GM10248 (cell line): ENCODE measurements at regions not wholly inside any gene's neighbourhood (a gene's known extent, or its start where the extent isn't known, plus 50 kb on each side); places are given as distances from the start of the nearest gene placed in this dataset.

Experiments
- CTCF ChIA-PET: fragments of 300-600 bp; sonication (Branson Sonifier 250); formaldehyde crosslinking; extraction: SDS; loops from one replicate; lab custom pipeline; 2021; ENCODE audit warnings: antibody characterized with exemption; lab: Yijun Ruan, JAX
- POLR2A ChIA-PET: fragments of 350-650 bp; sonication (Branson Sonifier 250); formaldehyde crosslinking; extraction: SDS; loops from one replicate; lab custom pipeline; 2020; ENCODE audit warnings: antibody characterized with exemption; lab: Yijun Ruan, JAX
- DNase-seq: peaks from one replicate; pipeline ENCODE4 v3.0.0; 2012; ENCODE audit errors: extremely low spot score
- CTCF ChIP-seq: IDR thresholded peaks from 2 replicates; pipeline ENCODE4 v1.5.1; 2012; ENCODE audit warnings: mild to moderate bottlenecking, low read depth; ENCODE audit errors: extremely low read depth, missing control alignments, control extremely low read depth

GRCh38 chr3:159624616-159625015 is 364.0 kb upstream of the IL12A start:
- DNase-seq: no peak
- POLR2A ChIA-PET: no interaction called here
- CTCF ChIA-PET: no interaction called here
- no peak for TF ChIP-seq CTCF

DNA sequence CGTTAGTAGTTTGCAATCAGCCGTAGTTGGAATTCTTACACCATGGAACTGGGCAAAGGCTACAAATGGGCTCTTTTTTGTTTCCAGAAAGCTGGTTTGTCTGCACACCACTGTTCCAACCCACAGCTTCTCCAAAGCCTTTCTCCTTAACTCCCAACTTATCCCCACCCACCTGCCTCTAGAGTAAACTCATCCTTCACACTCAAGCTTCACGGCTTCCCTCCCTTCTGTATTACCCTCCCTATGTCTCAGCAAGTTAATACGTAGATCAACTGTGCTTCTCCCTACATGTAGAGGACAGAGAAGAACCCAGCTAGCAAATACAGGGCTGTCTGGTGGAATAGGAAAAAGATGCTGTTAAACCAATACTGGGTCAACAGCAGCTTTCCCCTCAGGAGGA is 363.0 kb upstream of the IL12A start:
- no peak for TF ChIP-seq CTCF
- CTCF ChIA-PET: no interaction called here
- POLR2A ChIA-PET: no interaction called here
- DNase-seq: no peak

- CTCF ChIA-PET: interaction anchor here (1.5 to 1.6 kb wide), 2 partner anchors 11 to 20 kb away, joined by 3 to 4 read pairs; no protein-coding TSS in a partner anchor
- no peak for TF ChIP-seq CTCF
- POLR2A ChIA-PET: no interaction called here
These were observed 362.0 kb upstream of the IL12A start for GRCh38 chr3:159626598-159626997.

DNA sequence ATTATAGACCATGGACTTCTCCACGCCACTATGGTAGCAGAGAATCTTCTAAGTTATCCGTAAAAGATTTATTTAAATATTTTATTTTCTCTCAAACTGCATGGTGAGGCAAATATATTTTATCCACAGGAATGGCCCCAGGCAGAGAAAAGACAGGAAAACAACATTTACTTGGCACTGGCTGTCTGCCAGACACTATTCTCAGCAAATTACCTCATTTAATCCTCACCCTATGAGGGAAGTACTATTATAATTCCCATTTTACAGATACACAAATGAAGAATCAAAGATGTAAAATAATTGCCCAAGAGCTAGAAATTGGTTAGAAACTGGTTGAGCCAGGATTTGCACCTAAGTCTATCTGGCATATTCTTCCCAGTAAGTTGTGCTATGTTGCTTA is 361.4 kb upstream of the IL12A start:
- DNase-seq: no peak
- no peak for TF ChIP-seq CTCF
- ChIA-PET CTCF (interaction anchor here (1.5 to 1.6 kb wide), 2 partner anchors 11 to 19 kb away, joined by 3 to 4 read pairs; no protein-coding TSS in a partner anchor), POLR2A (no interaction called here)

More at GRCh38 chr3:159626598-159626997, 362.0 kb upstream of the IL12A start:
- no peak for DNase-seq

DNA sequence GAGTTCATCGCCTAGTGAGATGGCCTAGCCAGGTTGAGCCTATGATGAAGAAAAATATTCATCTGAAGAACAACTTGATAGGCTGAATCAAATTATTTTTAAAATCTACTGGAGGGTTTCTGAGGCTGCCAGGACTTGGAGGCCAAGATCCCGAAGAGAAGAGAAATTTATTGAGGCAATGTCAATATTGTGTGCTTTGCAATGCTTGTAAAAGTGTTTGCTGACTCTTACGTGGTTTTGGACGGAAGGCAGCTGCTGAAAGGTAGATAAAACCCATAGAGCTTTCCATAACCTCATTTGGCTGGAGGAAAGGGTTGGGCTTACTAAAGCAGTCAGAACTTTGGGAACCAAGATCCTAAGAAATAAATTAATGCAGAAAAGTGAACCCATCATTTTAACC is 361.0 kb upstream of the IL12A start:
- ChIA-PET POLR2A (no interaction called here), CTCF (interaction anchor here (1.2 to 1.6 kb wide), 3 partner anchors 9 to 19 kb away, joined by 3 to 4 read pairs (median 3); no protein-coding TSS in a partner anchor)
- no peak for TF ChIP-seq CTCF
- no peak for DNase-seq

DNA sequence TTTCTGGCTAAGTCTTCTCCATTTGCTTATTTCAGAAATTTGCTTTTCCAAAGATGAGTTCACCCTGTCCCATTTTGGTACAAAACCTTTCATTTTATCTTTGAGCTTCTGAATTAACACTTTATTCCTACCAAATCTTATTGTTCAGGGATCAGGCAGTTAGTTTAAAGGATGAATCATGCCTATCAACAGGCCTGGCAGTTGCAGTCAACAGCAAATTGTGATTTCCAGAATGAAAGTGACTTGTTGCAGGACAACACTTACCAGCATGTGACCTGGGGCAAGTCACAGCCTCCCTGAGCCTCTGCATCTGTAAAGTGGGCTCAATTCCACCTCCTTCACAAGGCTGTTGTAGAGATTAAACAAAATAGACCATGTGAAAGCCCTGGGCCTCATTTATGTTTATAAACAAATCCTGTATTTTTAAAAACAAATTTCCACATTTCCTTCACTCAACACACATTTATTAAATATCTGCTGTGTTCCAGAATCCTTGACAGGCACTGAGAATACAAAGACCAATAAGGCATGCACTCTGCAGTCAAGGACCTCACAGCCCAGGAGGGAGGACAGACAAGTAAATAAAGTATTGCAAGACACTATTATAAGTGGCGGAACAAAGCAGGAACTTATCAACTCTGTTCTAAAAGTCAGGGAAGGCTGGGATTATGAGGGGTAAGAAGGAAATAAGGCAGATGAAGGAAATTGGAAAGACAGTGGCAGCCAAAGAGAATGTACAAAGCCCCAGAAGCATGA is 359.1 kb upstream of the IL12A start:
- CTCF ChIA-PET: no interaction called here
- DNase-seq: no peak
- POLR2A ChIA-PET: no interaction called here
- TF ChIP-seq CTCF: no peak

- DNase-seq: no peak
- no peak for TF ChIP-seq CTCF
- ChIA-PET POLR2A (no interaction called here), CTCF (no interaction called here)
These were observed 357.4 kb upstream of the IL12A start for GRCh38 chr3:159631226-159631625.
